OCI-LY7 (cell line): ENCODE measurements at regions not wholly inside any gene's neighbourhood (a gene's known extent, or its start where the extent isn't known, plus 50 kb on each side); places are given as distances from the start of the nearest gene placed in this dataset.

Source experiments
- BruUV-seq: library from RNA; stranded (reverse); fragments of 400-500 nt; replicated peaks from 2 replicates; lab custom pipeline; 2021; lab: Mats Ljungman, UMichigan
- CTCF ChIA-PET: fragments of 300-600 bp; sonication (Branson Sonifier 250); formaldehyde crosslinking; loops from one replicate; lab custom pipeline; 2022; ENCODE audit warnings: antibody characterized with exemption; ENCODE audit not compliant: unreplicated experiment; lab: Charles Lee
- POLR2A ChIA-PET: fragments of 300-600 bp; sonication (Branson Sonifier 250); formaldehyde crosslinking; loops from one replicate; lab custom pipeline; 2022; ENCODE audit warnings: antibody characterized with exemption; lab: Charles Lee
- DNase-seq: peaks from one replicate; pipeline ENCODE4 v3.0.0-alpha.2; 2015; ENCODE audit warnings: low spot score
- H2AFZ ChIP-seq: fragments of 200-600 bp; sonication (generic), shearing (Covaris generic); 2 replicates; pipeline ENCODE4 v1.6.1; 2014; ENCODE audit warnings: mild to moderate bottlenecking, antibody characterized with exemption, low read length, moderate library complexity
- H3K27ac ChIP-seq: fragments of 200-600 bp; sonication (generic); 2 replicates; pipeline ENCODE4 v1.5.1; 2014; ENCODE audit warnings: mixed run types, low read depth, mild to moderate bottlenecking, moderate library complexity, low read length, inconsistent platforms; ENCODE audit not compliant: poor library complexity, severe bottlenecking
- H3K36me3 ChIP-seq: fragments of 200-600 bp; sonication (generic); 2 replicates; pipeline ENCODE4 v1.6.1; 2014; ENCODE audit warnings: mild to moderate bottlenecking, antibody characterized with exemption, low read length, moderate library complexity, mixed read lengths; ENCODE audit not compliant: insufficient read depth
- H3K4me1 ChIP-seq: fragments of 200-600 bp; sonication (generic); 2 replicates; pipeline ENCODE4 v1.5.1; 2014; ENCODE audit warnings: mild to moderate bottlenecking, low read length; ENCODE audit not compliant: insufficient read depth, poor library complexity, severe bottlenecking
- H3K4me2 ChIP-seq: fragments of 200-600 bp; sonication (generic); 2 replicates; pipeline ENCODE4 v1.6.1; 2014; ENCODE audit warnings: mild to moderate bottlenecking, low read length
- H3K4me3 ChIP-seq: fragments of 200-600 bp; sonication (generic); 2 replicates; pipeline ENCODE4 v1.5.1; 2014; ENCODE audit warnings: mild to moderate bottlenecking, low read depth, low read length; ENCODE audit not compliant: poor library complexity, severe bottlenecking
- H3K79me2 ChIP-seq: fragments of 200-600 bp; sonication (generic); 2 replicates; pipeline ENCODE4 v1.6.1; 2016; ENCODE audit warnings: low read depth, mild to moderate bottlenecking, low read length, moderate library complexity, mixed read lengths; ENCODE audit not compliant: insufficient read depth
- H3K9me2 ChIP-seq: fragments of 200-600 bp; sonication (generic); 2 replicates; pipeline ENCODE4 v1.6.1; 2016; ENCODE audit warnings: mild to moderate bottlenecking, low read length, mixed read lengths; ENCODE audit not compliant: insufficient read depth
- H3K9me3 ChIP-seq: fragments of 200-600 bp; sonication (generic); 2 replicates; pipeline ENCODE4 v1.6.1; 2014; ENCODE audit warnings: mild to moderate bottlenecking, mixed run types, low read length, mixed read lengths
- H4K20me1 ChIP-seq: fragments of 200-600 bp; sonication (generic); 2 replicates; pipeline ENCODE4 v1.6.1; 2014; ENCODE audit warnings: mild to moderate bottlenecking, antibody characterized with exemption, low read length, moderate library complexity, mixed read lengths; ENCODE audit not compliant: insufficient read depth
- EZH2phosphoT487 ChIP-seq: fragments of 200-600 bp; sonication (generic); IDR thresholded peaks from 2 replicates; pipeline ENCODE4 v1.6.1; 2018; ENCODE audit warnings: low read depth, borderline replicate concordance, mild to moderate bottlenecking, mixed run types, antibody characterized with exemption, low read length, moderate library complexity, mixed read lengths
- intact Hi-C: fragments of 100-400 bp; cut with micrococcal nuclease; formaldehyde crosslinking; loops from one replicate; pipeline ENCODE4 v1.10.0; 2022; ENCODE audit not compliant: unreplicated experiment
- TF ChIP-seq, protein P1 (sequence below): fragments of 200-600 bp; sonication (generic); conservative IDR thresholded peaks from 2 replicates; pipeline ENCODE4 v1.5.1; 2014; ENCODE audit warnings: mild to moderate bottlenecking, antibody characterized with exemption, low read length, moderate library complexity, mixed read lengths

- intact Hi-C loops = no loop called here
- no peak for DNase-seq
- Histone ChIP-seq H3K36me3 (no peaks in the 10 kb centered on the region), H2AFZ (no peak overlapping the region), H3K9me3 (no peaks in the 10 kb centered on the region), H3K4me3 (no peak overlapping the region), H4K20me1 (no peaks in the 10 kb centered on the region), H3K4me1 (no peaks in the 10 kb centered on the region), H3K27ac (no peak overlapping the region), H3K9me2 (no peaks in the 10 kb centered on the region), H3K4me2 (no peak overlapping the region), H3K79me2 (no peaks in the 10 kb centered on the region)
- POLR2A ChIA-PET = no interaction called here
- no TSS peak for BruUV-seq
- CTCF ChIA-PET = no interaction called here
- TF ChIP-seq, protein P1, sequence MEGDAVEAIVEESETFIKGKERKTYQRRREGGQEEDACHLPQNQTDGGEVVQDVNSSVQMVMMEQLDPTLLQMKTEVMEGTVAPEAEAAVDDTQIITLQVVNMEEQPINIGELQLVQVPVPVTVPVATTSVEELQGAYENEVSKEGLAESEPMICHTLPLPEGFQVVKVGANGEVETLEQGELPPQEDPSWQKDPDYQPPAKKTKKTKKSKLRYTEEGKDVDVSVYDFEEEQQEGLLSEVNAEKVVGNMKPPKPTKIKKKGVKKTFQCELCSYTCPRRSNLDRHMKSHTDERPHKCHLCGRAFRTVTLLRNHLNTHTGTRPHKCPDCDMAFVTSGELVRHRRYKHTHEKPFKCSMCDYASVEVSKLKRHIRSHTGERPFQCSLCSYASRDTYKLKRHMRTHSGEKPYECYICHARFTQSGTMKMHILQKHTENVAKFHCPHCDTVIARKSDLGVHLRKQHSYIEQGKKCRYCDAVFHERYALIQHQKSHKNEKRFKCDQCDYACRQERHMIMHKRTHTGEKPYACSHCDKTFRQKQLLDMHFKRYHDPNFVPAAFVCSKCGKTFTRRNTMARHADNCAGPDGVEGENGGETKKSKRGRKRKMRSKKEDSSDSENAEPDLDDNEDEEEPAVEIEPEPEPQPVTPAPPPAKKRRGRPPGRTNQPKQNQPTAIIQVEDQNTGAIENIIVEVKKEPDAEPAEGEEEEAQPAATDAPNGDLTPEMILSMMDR = no peak
- no peak for TF ChIP-seq EZH2phosphoT487
Measured at GRCh38 chr1:37305841-37306240, 168.5 kb upstream of the ZC3H12A start.

- Histone ChIP-seq H3K4me1 (no peaks in the 10 kb centered on the region), H3K9me2 (no peaks in the 10 kb centered on the region), H3K4me3 (no peak overlapping the region), H2AFZ (no peak overlapping the region), H4K20me1 (no peaks in the 10 kb centered on the region), H3K27ac (no peak overlapping the region), H3K9me3 (no peaks in the 10 kb centered on the region), H3K4me2 (no peak overlapping the region), H3K36me3 (no peaks in the 10 kb centered on the region), H3K79me2 (no peaks in the 10 kb centered on the region)
- POLR2A ChIA-PET = no interaction called here
- CTCF ChIA-PET = no interaction called here
- DNase-seq = no peak
- TF ChIP-seq EZH2phosphoT487 = no peak
- TF ChIP-seq, protein P1 = no peak
- intact Hi-C loops = no loop called here
- BruUV-seq = no TSS peak
Measured at GRCh38 chr1:37306461-37306860, 167.9 kb upstream of the ZC3H12A start.

DNA sequence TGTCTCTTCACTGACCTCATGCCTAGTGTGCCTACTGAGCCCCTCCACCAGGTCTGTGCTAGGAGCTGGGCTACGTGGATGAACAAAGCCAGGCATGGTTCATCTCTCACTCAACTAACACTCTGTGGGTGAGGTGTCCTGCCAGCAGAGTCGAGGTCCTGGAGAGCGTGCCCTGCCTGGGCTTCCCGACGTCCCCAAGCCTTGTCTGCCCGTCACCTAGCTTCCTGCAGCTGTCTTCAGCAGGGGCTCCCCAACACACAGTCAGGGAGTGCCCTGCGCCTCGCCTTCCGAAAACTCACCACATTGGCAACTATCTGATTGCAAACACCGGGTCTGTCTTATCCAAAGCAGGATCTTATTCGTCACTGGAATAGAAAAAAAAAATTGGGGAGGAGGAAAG lies 167.5 kb upstream of the ZC3H12A start:
- TF ChIP-seq, protein P1 = no peak
- no peak for TF ChIP-seq EZH2phosphoT487
- Histone ChIP-seq H4K20me1 (no peaks in the 10 kb centered on the region), H3K4me2 (no peak overlapping the region), H3K79me2 (no peaks in the 10 kb centered on the region), H3K4me3 (no peak overlapping the region), H3K9me2 (no peaks in the 10 kb centered on the region), H3K36me3 (no peaks in the 10 kb centered on the region), H3K9me3 (no peaks in the 10 kb centered on the region), H3K27ac (no peak overlapping the region), H2AFZ (no peak overlapping the region), H3K4me1 (no peaks in the 10 kb centered on the region)
- intact Hi-C loops = no loop called here
- no TSS peak for BruUV-seq
- no peak for DNase-seq
- POLR2A ChIA-PET = no interaction called here
- CTCF ChIA-PET = no interaction called here
